ENCODE measurements at regions not wholly inside any gene's neighbourhood (a gene's known extent, or its start where the extent isn't known, plus 50 kb on each side); places are given as distances from the start of the nearest gene placed in this dataset.
"Not testable (repeated sequence)": the region's sequence is repeated elsewhere in the genome, so short reads cannot be mapped to it uniquely, and the experiment has no call there.

DNA sequence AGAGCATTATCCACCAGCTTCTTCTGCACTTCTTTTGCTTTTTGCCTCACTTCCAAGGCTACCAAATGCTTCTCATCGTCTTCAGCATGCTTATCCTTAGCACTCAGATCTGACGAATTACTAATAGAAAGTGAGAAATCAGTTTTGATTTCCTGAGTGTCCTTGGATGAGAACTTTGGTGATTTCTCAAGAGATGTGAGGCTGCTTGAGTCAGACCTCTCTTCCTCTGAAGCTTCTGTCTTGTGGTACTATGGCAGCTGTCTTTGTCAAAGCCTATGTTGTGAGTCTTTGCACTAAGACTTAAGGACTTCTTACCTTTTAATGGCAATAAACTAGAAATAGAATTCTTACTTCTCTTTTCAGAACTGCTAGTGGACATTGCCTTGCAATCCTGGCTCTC lies 169.9 kb downstream of the CPE start:
- no peak for DNase-seq (ENCODE audit: low read depth)

DNA sequence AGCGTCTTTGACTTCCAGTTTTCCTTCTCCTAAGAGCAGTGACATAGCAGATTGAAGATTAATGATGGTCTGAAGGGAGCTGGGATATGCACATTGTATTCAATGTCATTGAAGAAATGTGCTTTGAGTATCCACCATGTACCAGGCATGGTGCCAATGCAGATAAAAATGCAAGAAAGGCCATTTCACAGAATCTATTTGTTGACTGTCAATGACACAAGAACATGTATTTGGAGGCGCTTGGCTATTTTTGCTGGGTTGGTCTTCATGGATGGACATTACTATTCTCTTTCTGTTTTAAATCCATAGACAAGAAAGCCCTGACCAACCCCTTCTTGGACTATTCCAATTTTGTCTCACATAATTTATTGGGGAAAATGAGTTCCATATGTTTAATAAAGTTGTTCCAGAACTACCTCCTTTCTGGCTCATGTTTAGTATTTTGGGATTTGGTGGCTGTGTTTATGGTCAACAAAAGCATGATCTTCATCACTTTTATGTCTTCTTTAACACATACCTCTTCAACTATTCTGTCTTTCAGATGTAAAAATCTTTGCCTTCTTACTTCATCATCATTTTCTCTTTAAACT lies 174.5 kb downstream of the CPE start:
- no peak for DNase-seq (ENCODE audit: low read depth)

DNA sequence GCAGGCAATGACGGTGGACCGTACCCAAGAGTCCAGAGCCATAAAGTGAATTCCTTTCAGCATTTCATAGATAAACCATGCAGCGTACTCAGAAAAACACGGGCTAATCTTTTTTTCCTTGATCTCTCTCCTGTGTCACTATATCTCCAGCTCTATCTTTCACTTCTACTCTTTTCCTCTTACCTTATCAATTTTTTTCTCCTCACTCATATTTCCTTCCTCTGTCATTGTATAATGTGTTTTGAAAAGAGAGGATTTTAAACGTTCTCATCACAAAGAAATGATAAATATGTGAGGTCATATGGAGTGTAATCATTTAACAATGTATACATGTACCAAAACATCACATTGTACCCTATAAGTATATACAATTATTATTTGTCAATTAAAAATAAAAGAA lies 176.5 kb downstream of the CPE start:
- DNase-seq (ENCODE audit: low read depth) = no peak

DNA sequence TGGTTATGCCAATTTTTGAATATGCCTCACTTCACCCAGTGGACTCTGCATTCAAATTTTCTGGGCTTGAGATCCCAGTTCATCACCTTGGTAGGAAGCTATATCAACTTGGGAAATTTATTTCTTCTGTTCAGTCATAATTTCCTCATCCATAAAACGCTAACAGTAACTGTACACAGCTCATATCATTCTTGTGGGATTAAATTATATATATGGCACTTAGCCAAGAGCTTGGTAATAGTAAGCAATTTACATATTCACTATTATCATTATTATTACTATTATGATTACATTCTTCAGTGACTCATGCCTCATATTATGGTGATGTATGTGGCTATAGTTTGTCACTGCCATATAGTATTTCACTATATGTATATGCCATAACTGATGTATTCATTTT lies 177.6 kb downstream of the CPE start:
- DNase-seq (ENCODE audit: low read depth) = no peak

DNA sequence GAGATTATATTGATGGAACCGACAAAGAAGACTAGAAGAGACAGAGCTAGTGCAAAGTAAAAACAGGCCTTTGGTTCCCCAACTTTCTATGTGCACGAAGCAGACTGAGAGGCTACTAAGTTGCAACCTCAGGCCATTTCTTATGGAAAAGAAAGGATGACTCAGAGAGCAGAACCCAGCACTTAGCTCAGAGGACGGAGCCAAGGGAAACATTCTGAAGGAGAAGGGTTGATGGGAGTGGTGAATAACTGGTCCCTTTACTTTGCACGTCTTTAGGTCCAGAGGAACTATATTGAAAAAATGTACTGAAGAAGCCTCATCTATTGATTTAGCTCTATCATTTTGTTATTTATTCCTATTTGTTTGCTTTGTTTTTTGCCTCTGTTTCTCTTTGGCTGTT lies 182.1 kb downstream of the CPE start:
- DNase-seq (ENCODE audit: low read depth) = no peak

DNA sequence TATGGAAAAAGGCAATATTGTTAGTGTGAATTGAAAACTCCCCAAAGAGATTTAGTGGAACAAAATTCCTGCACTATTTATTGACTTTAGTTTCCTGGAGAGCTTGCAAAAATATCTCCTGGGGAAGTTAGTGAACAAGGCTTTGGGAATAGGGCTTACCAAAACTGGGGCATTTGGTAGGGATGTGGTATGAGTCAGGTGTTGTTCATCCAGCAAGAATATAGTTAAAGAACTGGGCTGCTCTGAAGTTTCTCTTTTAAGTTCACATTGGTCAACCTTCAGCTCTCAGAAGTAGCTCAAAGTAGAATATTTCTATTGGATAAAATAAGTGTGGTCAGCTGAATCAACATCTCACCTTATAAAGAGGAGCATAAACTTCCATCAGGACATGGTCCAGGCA lies 185.0 kb downstream of the CPE start:
- DNase-seq (ENCODE audit: low read depth) = peak; percentile 31

DNA sequence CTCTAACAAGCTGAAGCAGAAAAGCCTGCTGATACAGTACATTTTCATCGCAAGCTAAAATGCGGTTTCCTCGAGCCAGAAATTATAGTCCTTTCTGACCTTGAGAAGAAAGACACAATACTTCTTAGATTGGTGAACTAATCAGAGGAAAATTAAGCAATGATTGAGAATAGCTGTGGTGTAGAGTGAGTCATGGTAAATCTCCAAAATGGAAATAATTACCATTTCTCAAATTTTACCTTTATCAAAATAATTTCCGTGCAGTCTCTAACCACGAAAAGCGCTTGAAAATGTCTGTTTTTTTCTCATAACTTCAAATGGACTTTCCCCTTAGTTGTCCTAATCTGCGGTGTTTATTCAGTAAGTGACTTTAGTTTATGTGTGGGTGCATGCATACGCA lies 190.2 kb downstream of the CPE start:
- DNase-seq (ENCODE audit: low read depth) = no peak

DNA sequence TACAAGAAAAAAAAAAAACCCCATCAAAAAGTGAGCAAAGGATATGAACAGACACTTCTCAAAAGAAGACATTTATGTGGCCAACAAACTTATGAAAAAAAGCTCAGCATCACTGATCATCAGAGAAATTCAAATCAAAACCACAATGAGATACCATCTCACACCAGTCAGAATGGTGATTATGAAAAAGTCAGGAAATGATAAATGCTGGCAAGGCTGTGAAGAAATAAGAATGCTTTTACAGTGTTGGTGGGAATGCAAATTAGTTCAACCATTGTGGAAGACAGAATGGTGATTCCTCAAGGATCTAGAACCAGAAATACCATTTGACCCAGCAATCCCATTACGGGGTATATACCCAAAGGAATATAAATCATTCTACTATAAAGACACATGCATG lies 192.7 kb downstream of the CPE start:
- not testable (repeated sequence) for DNase-seq (ENCODE audit: low read depth)

DNA sequence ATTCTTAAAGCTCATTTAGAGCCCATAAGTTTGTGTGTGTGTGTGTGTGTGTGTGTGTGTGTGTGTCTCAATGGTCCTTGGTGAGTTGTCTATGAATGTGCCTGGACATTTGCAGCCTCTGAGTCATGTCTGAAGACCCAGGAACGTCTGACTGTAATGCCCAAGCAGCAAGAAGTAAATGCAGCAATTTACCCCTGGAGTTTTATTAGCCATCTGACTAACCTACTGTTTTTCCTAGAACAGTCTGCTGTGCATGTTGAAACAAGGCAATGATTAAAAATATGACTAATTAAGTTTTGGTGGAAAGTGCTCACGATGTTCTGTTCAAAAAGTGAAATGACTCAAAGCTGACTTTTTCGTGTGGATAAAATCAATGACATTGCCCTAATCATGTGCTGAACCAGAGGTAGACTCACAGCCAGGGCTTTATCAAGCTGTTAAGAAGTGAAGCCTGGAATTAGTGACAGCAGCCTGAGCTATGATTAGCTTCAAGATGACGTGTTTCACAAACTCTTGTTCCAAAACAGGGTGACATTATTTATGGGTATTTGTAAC lies 201.6 kb downstream of the CPE start:
- peak; percentile 75 for DNase-seq (ENCODE audit: low read depth)

DNA sequence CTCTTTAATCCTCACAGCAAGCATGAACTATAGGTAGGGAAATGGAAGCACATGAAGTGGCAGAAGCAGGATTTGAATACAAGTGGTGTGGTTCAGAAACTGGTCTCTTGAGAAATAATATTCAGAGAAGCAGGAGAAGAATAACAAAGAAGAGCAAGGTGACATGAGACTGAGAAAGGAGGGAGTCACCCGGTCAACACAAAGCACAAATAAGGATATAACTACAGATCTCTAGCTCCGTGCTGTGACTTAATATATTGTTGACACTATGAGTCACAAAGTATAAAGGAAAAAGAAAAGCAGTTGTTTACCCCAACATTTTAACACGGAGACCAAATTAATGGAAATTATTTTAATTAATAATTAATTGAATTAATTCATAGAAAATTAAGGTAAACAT lies 204.5 kb downstream of the CPE start:
- no peak for DNase-seq (ENCODE audit: low read depth)

DNA sequence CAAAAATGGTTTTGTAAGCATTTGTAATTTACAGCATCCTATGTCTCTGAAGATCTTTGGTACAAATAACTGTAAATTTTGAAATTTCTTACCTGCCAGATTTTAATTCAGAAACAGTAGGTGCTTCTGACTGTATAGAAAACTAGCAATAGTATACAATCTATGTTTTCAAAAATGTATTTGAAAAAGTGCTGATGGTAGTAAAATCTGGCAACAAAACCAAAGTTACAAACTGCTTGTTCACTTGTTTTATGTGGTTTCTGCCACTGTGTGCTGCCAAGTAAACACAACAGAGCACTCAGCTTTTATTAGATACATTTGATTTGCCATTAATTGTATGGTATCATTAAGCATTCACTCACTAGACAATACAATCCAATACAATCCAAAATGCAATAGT lies 206.1 kb downstream of the CPE start:
- no peak for DNase-seq (ENCODE audit: low read depth)

DNA sequence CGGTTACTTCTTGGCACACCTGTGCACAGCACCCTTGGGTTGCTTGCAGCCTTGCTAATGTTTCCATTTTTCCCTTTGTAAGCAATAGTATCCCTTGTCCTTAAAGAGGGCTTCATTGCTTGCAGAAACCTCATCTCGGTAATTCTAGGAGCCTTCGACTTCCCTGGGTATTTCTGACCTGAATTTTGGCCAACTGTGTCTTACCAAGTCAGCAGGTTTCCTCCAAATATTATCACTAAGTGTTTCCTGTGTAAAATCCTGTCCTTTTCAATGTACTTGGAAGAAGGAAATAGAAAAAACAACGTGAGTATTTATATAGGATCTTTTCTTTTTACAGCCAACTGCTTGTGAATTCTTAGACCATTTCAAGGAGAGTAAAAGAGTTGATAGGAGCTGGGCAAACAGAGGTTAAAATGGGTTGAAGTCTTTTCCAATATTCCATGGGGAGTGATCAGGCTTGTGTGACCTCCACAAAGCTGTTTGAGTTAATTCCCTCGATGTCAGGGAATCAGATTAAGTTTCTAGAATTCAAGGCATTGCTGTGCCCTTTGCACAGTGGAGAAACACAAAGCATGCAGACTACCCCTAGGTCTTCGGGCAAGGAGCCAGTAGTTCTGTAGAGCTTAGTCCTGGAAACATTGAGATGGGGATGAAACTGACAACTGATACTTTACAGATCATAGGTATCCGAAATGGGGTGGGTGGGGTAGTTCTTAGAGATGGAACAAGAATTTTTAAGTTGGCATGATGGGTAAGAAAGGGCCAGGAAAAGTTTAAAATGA lies 209.9 kb downstream of the CPE start:
- DNase-seq (ENCODE audit: low read depth) = no peak

DNA sequence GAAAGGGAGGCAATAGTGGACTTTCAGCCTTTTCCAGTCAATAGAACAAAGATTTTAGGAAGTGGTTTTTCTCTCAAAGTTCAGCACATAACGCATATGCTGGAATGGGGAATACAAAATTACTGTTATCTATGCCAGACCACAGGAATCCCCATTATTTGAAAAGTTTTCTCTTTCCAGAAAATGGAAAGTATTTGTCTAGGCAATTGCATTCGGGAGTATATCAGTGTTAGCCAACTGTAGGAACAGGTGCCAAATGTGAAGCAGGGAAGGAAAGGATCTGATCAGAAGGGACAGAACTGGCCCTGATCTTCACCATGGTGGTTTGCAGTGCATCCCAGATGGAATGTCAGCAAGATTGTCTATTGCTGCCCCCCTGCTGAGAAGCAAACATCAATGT lies 213.6 kb downstream of the CPE start:
- DNase-seq (ENCODE audit: low read depth) = no peak

DNA sequence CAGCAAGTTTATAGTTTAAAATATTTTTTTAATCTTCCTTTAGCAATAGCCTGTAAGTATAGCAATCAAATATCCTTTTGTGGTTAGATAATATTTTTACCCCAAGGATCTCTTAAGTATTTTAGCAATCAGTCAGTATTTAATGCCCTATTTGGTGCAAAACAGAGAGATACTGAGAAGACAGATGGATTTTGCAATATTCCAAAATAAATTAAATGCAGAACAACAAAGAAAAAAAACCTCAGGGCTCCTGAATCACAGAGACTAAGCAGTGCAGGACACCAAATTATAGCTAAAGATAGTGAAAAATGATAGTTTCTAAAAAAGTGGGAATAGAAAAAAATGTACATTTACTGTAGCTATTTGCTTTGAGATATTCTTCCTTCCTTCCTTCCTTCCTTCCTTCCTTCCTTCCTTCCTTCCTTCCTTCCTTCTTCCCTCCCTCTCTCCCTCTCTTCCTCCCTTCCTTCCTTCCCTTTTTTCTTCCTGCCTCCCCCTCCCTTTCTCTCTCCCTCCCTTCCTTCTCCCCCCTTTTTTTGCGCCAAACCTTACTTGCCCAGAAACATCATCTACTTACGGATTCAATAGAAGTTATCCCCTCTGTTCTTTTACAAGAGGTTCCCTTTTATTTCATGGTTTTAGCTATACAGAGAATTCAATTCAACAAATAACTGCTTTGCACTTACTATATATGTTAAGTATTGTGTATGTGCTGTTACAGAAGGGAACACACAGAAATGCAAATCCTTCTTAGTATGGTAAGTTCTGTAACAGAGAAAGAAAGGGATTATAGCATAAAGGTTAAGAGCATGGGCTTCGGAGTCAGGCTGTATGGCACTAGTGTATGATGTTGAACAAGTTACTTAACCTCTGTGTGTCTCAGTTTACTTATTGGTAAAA lies 219.0 kb downstream of the CPE start:
- no peak for DNase-seq (ENCODE audit: low read depth)

DNA sequence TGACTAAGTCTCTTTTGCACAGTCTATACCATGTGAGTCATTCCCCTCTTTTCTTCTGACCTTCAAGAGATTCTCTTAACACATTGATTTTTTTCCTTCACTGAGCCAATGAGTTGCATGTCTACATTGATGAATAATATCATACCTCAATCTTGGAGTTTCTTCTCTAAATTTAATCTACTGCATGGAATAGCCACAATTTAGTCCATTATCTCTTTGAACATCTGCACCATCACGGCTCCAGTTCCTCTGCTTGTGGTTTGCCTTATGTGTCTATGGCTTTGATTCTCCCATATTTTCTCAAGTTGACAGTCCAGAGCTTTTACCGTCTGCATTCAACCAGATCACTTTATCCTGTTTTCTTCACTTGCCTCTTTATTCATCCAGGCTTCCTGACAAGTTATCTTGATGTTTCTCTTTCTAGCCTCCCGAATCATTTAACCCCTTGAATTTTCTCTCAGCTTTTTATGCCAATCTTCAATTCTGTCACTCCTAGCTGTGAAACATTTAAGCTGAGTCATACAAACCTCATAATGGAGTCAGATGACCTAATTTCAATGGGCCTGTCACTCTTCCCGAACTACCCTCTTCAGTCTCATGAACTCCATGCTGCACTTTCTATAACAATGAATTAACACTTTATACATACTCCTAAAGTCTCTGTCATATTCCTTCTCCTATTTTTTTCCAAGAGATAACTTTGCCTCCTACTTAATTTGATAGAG lies 222.3 kb downstream of the CPE start:
- DNase-seq (ENCODE audit: low read depth) = no peak

DNA sequence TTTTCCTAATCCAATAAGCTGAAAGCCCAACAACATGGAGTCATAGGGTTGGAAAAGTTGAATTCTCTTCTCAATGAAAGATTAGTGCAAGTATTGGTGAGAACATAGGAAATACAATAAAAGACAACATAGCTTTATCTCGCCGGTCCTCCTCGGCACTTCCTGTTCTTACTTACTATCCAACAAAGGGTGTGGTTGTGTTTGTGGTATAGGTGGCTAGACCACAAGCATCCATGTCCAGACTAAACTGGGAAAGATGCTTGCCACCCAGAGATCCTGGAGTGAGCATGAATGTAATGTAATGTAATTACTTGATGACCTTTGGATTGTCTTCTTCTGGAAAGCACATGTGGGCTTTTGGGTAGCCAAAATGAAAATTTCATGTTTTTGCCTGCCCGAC lies 223.8 kb downstream of the CPE start:
- DNase-seq (ENCODE audit: low read depth) = no peak

DNA sequence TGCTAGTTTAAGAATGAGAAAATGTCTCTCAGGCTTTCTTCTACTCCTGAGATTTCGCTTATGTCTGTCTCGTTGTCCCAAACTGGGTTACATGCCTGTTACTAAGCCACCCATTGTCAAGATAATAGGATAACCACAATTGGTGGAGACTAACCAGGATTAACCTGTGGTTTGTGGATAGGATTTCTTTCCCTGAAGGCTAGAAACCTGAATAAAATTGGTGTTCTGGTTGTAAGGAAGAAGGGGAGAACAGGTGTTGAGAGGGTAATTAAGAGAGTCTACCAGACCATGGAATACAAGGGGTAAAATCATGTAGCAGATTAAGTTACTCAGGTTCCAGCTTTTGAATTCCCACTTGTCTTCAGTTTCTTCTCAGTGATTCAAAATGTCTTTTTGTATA lies 225.4 kb downstream of the CPE start:
- DNase-seq (ENCODE audit: low read depth) = no peak

DNA sequence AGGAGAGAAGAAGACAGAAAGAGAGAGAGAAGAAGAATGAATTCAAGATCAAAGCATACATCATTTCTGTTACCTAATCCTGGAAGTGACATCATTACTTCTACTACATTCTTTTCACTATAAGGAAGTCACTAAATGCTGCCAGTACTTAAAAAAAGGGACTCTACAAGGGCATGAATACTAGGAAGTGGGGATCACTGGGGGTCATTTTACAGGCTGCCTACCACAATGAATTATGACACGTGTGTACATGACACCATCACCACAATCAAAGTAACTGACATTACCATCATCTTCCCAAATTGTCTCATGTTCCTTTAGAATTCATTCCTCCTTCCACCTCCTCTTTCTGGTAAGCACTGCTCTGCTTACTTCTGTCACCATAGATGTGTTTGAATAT lies 227.0 kb downstream of the CPE start:
- no peak for DNase-seq (ENCODE audit: low read depth)

DNA sequence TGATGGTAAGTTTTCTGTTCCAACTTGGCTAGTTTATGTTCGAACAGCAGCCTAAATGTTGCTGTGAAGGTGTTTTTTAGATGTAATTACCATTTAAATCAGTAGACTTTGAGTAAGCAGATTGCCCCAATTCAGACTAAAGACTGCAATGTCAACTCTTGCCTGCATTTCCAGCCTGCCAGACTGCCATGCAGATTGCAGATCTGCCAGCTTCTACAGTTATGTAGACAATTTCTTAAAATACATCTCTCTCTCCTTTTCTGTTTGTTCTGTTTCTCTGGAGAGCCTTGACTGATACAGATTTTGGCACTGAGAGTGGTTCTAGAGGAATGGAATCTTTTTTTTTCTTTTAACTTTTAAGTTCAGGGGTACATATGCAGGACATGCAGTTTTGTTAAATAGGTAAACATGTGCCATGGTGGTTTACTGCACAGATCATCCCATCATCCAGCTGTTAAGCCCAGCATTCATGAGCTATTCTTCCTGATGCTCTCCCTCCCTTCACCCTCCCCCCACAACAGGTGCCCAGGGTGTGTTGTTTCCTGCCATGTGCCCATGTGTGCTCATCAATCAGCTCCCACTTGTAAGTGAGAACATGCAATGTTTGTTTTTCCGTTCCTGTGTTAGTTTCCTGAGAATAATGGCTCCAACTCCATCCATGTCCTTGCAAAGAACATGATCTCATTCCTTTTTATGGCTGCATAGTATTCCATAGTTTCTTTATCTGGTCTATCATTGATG lies 227.8 kb downstream of the CPE start:
- DNase-seq (ENCODE audit: low read depth) = no peak

DNA sequence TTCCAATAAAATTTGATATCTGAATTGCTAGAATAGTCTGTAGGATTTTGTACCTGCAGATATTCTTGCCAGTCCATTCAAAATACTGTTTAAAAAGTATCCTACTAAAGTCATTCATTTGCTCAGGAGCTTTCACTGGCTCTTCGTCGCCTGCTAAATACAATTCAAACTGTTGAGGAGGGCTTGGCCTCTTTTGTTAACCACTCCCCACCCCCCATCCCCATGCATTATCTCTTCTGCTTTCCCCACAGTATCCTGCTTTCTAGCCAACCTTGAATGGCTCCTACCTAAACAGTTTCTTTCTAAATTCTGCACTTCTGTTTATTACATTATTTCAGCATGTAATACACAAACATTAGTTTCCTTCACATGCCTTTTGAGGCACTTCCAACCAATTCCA lies 230.8 kb downstream of the CPE start:
- no peak for DNase-seq (ENCODE audit: low read depth)

DNA sequence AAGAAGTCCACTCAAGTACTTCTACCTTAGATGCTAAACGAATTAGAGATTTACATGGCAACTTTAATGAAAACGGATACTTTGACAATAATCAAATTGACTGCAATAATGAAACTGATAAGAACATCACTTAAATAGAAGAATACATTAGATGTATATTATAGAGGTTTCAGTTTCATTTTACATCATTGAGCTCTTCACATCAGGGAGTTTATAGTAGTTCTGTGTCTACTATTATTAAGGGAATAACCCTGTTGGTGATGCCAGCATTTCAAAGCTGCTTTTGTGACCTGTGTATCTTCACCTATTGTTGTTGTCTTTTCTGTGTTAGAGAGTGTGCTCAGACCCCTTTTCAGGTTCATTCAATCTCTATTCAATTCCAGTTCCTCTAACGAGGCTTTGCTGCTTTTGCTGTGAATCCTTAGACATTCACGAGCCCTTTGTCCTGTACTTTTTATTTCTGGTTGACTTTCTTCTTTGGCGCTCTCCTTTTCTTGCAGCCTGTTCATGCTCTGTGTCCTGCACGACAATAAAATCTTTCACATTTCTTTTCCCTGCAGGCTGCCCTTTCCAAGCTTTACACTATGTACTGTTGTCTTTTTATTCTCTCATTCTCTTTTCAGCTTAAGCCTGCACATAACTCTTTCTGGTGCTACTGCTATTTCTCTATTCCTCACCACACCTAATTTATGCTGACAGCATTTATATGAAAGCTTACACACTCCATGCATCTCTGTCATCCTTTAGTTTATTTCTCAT lies 232.1 kb downstream of the CPE start:
- DNase-seq (ENCODE audit: low read depth) = no peak
